ENCODE measurements at regions not wholly inside any gene's neighbourhood (a gene's known extent, or its start where the extent isn't known, plus 50 kb on each side); places are given as distances from the start of the nearest gene placed in this dataset.
"Not testable (repeated sequence)": the region's sequence is repeated elsewhere in the genome, so short reads cannot be mapped to it uniquely, and the experiment has no call there.

- TF ChIP-seq EP300, CTCF, POLR2AphosphoS5, POLR2A (IDR thresholded peaks at IDR 0.05): not testable (repeated sequence)
These were observed 137.5 kb upstream of the TP53TG3D start for GRCh38 chr16:32115562-32115961.
